ENCODE measurements at regions not wholly inside any gene's neighbourhood (a gene's known extent, or its start where the extent isn't known, plus 50 kb on each side); places are given as distances from the start of the nearest gene placed in this dataset.

DNA sequence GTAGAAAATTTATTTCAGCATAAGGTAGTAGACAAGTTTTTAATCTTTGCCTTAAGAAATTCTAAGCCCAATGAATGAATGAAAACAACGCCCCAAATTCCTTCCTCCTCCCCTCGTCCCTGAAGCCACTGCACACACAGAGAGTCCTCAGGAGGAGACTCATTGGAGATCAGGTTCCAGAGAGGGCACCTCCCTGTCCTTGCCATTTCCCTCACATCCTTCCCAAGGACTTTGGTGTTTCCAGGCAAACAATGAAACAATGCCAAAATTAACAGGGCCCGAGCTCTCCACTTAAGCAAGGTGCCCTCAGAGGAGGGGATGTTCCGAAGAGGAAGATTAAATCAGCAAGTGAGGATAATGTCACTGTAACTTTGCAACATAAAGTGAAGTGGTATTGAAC, 240.7 kb downstream of the DCDC2C start:
- Histone ChIP-seq H3K9ac (ENCODE audit: low read depth, low read length) (no peak overlapping the region), H3K9me3 (replicated peaks; ENCODE audit: low read length) (no peaks in the 10 kb centered on the region), H3K27me3 (ENCODE audit: control insufficient read depth, insufficient read depth, low read length) (no peaks in the 10 kb centered on the region), H3K4me3 (ENCODE audit: low read length) (no peak overlapping the region), H3K4me1 (ENCODE audit: control insufficient read depth, insufficient read depth, low read length) (no peaks in the 10 kb centered on the region), H3K36me3 (ENCODE audit: insufficient read depth, low read length) (no peaks in the 10 kb centered on the region), H3K4me2 (ENCODE audit: low read length) (no peak overlapping the region)

DNA sequence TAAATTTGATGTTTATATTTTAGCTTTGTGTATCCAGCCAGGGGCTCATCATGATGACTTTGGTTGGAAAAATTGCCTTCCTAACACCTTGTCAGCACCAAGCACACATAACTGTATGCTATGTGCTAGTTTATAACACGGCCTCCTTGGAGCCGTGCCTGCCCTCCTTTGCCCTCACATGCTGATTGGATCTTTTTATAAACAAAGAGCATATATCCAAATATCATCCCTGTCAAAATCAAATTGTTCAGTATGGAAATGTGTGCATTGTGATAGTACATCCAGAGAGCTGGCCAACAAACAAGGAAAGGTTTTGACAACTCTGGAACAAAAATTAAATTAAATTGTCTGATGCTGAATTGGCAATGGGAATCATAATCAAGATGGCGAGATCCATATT, 241.5 kb downstream of the DCDC2C start:
- H3K27me3 ChIP-seq (ENCODE audit: control insufficient read depth, insufficient read depth, low read length), result no peaks in the 10 kb centered on the region
- H3K36me3 ChIP-seq (ENCODE audit: insufficient read depth, low read length), result no peaks in the 10 kb centered on the region
- no peaks in the 10 kb centered on the region for H3K4me1 ChIP-seq (ENCODE audit: control insufficient read depth, insufficient read depth, low read length)
- H3K9ac ChIP-seq (ENCODE audit: low read depth, low read length), result no peak overlapping the region
- no peaks in the 10 kb centered on the region for H3K9me3 ChIP-seq (replicated peaks; ENCODE audit: low read length)
- H3K4me3 ChIP-seq (ENCODE audit: low read length), result no peak overlapping the region
- no peak overlapping the region for H3K4me2 ChIP-seq (ENCODE audit: low read length)

DNA sequence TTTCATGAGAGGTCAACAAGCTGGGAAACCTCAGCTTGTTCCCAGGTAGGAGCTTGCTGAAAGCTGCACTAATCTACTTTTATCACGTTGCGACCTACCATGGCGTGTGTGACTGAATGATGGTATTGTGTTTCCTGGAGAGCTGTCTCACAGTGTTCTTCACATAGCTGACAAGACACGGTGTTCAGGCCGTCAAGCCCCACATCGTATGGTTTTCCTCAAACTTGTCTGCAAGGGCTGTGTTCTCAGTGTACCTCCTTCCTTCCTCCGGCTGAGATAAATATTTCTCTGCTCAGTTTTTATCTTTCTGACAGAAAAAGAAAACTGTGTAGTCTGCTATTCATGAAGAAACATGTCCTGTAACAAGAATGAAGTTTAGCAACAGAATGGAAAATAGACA, 244.8 kb downstream of the DCDC2C start:
- no peak overlapping the region for H3K4me2 ChIP-seq (ENCODE audit: low read length)
- no peaks in the 10 kb centered on the region for H3K27me3 ChIP-seq (ENCODE audit: control insufficient read depth, insufficient read depth, low read length)
- no peak overlapping the region for H3K9ac ChIP-seq (ENCODE audit: low read depth, low read length)
- no peak overlapping the region for H3K4me3 ChIP-seq (ENCODE audit: low read length)
- no peaks in the 10 kb centered on the region for H3K36me3 ChIP-seq (ENCODE audit: insufficient read depth, low read length)
- no peaks in the 10 kb centered on the region for H3K4me1 ChIP-seq (ENCODE audit: control insufficient read depth, insufficient read depth, low read length)
- no peaks in the 10 kb centered on the region for H3K9me3 ChIP-seq (replicated peaks; ENCODE audit: low read length)

DNA sequence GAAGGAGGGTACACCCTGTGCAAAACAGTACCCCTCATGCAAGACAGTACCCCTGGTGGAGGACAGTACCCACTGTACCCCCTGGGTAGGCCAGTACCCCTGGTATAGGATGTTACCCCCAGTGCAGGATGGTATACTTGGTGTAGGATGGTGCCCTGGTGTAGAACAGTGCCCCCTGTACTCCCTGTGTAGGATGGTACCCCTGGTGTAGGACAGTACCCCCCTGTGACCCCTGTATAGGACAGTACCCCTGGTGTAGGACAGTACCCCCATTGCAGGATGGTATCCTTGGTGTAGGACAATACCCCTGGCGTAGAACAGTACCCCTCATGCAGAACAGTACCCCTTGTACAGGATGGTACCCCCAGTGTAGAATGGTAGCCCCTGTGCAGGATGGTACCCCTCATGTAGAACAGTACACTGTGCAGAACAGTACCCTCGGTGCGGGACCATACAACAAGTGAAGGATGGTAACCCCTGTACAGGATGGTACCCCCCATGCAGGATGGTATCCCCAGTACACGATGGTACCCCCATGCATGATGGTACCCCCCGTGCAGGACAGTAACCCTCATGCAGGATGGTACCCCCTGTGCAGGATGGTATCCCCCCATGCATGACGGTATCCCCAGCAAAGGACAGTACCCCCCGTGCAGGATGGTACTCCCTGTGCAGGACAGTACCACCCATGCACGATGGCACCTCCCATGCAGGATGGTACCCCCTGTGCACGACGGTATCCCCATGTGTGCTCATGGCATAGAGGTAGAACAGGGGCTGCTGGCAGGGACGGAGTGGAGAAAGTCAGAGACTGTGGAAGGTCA, 248.0 kb downstream of the DCDC2C start:
- no peak overlapping the region for H3K9ac ChIP-seq (ENCODE audit: low read depth, low read length)
- H3K36me3 ChIP-seq (ENCODE audit: insufficient read depth, low read length), result no peaks in the 10 kb centered on the region
- no peaks in the 10 kb centered on the region for H3K4me1 ChIP-seq (ENCODE audit: control insufficient read depth, insufficient read depth, low read length)
- H3K4me3 ChIP-seq (ENCODE audit: low read length), result no peak overlapping the region
- no peak overlapping the region for H3K4me2 ChIP-seq (ENCODE audit: low read length)
- no peaks in the 10 kb centered on the region for H3K27me3 ChIP-seq (ENCODE audit: control insufficient read depth, insufficient read depth, low read length)
- no peaks in the 10 kb centered on the region for H3K9me3 ChIP-seq (replicated peaks; ENCODE audit: low read length)

DNA sequence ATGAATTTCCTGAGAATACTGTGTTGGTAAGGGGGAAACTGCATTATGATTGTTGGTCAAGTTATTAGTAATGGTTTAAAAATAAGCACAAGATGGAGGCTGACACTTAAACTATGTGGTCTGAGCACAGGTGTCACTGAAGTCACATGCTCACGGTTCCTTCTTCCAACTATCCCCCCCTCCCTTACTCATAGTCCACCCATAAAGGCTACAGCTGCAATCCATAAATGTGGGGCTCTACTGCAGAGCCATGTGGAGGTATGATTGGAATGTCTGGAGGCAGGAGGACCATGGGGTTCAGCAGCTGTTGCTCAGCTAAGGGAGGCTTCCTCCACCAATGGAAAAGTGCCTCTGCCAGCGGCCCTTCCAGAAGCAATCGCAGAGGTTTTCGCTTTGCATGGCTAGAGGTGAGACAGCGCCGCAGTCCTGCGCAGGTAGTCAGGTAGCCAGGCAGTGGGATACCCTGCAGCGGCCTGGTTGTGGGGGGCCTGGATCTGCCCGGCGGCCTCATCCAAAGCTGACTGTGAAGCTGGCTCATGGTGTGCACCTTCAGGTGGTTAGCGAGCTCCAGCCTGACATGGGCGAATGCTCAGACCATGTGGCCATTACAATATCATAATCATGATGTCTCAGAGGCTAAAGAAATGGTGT, 249.6 kb downstream of the DCDC2C start:
- Histone ChIP-seq H3K9ac (ENCODE audit: low read depth, low read length) (no peak overlapping the region), H3K4me2 (ENCODE audit: low read length) (no peak overlapping the region), H3K4me3 (ENCODE audit: low read length) (no peak overlapping the region), H3K27me3 (ENCODE audit: control insufficient read depth, insufficient read depth, low read length) (no peaks in the 10 kb centered on the region), H3K4me1 (ENCODE audit: control insufficient read depth, insufficient read depth, low read length) (no peaks in the 10 kb centered on the region), H3K36me3 (ENCODE audit: insufficient read depth, low read length) (no peaks in the 10 kb centered on the region), H3K9me3 (replicated peaks; ENCODE audit: low read length) (no peaks in the 10 kb centered on the region)

DNA sequence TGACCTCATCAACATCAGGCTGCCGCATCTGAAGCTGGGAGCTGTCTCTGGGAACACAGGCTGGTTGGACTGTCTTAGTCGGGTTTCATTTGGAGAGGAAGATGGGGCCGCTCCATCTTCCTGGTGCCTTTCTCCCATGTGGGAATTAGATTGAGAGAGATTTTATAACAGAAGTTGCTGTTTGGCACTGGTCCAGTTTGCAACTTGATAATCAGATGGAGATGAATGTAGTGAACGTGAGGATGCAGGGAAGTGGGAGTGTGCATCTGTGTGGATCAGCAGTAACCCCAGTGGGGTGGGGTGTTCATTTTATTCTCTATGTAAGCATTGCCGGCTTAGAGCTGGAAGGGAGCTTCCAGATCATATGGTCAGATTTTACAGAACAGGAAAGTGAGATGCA, 250.9 kb downstream of the DCDC2C start:
- Histone ChIP-seq H3K27me3 (ENCODE audit: control insufficient read depth, insufficient read depth, low read length) (no peaks in the 10 kb centered on the region), H3K4me2 (ENCODE audit: low read length) (no peak overlapping the region)

GRCh38 chr2:3956406-3956805, 253.0 kb downstream of the DCDC2C start:
- H3K9ac ChIP-seq (ENCODE audit: low read depth, low read length), result no peak overlapping the region
- no peaks in the 10 kb centered on the region for H3K4me1 ChIP-seq (ENCODE audit: control insufficient read depth, insufficient read depth, low read length)
- no peaks in the 10 kb centered on the region for H3K27me3 ChIP-seq (ENCODE audit: control insufficient read depth, insufficient read depth, low read length)
- H3K4me2 ChIP-seq (ENCODE audit: low read length), result no peak overlapping the region
- H3K9me3 ChIP-seq (replicated peaks; ENCODE audit: low read length), result no peaks in the 10 kb centered on the region
- H3K36me3 ChIP-seq (ENCODE audit: insufficient read depth, low read length), result no peaks in the 10 kb centered on the region
- H3K4me3 ChIP-seq (ENCODE audit: low read length), result no peak overlapping the region

More for the DNA sequence above, 250.9 kb downstream of the DCDC2C start:
- no peaks in the 10 kb centered on the region for H3K36me3 ChIP-seq (ENCODE audit: insufficient read depth, low read length)
- no peaks in the 10 kb centered on the region for H3K4me1 ChIP-seq (ENCODE audit: control insufficient read depth, insufficient read depth, low read length)
- no peak overlapping the region for H3K4me3 ChIP-seq (ENCODE audit: low read length)
- H3K9me3 ChIP-seq (replicated peaks; ENCODE audit: low read length), result no peaks in the 10 kb centered on the region
- no peak overlapping the region for H3K9ac ChIP-seq (ENCODE audit: low read depth, low read length)

- Histone ChIP-seq H3K9me3 (replicated peaks; ENCODE audit: low read length) (no peaks in the 10 kb centered on the region), H3K9ac (ENCODE audit: low read depth, low read length) (no peak overlapping the region), H3K4me1 (ENCODE audit: control insufficient read depth, insufficient read depth, low read length) (no peaks in the 10 kb centered on the region), H3K4me3 (ENCODE audit: low read length) (no peak overlapping the region), H3K4me2 (ENCODE audit: low read length) (no peak overlapping the region), H3K36me3 (ENCODE audit: insufficient read depth, low read length) (no peaks in the 10 kb centered on the region), H3K27me3 (ENCODE audit: control insufficient read depth, insufficient read depth, low read length) (no peaks in the 10 kb centered on the region)
Measured at GRCh38 chr2:3956892-3957291, 253.5 kb downstream of the DCDC2C start.

DNA sequence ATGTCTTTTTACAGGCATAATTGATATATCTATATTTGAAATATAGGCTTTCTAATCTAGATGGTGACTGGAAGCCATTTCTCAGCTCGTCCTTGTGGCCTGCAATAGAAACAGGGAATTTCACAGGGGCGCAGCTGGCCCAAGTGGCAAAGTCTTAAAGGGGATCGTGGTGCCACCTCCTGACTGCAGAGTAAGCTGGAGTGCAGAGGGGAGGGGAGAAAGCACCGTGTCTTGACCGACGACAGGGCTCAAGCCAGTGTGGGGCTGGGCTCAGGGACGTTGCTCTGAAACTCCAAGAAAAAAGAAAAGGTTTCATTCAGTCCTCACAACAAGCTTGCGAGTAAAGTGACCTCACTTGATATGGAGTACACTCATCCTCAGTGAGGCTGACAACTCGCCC, 255.1 kb downstream of the DCDC2C start:
- Histone ChIP-seq H3K9ac (ENCODE audit: low read depth, low read length) (no peak overlapping the region), H3K36me3 (ENCODE audit: insufficient read depth, low read length) (no peaks in the 10 kb centered on the region), H3K4me2 (ENCODE audit: low read length) (no peak overlapping the region), H3K4me1 (ENCODE audit: control insufficient read depth, insufficient read depth, low read length) (no peaks in the 10 kb centered on the region), H3K4me3 (ENCODE audit: low read length) (no peak overlapping the region), H3K27me3 (ENCODE audit: control insufficient read depth, insufficient read depth, low read length) (no peaks in the 10 kb centered on the region), H3K9me3 (replicated peaks; ENCODE audit: low read length) (no peaks in the 10 kb centered on the region)

DNA sequence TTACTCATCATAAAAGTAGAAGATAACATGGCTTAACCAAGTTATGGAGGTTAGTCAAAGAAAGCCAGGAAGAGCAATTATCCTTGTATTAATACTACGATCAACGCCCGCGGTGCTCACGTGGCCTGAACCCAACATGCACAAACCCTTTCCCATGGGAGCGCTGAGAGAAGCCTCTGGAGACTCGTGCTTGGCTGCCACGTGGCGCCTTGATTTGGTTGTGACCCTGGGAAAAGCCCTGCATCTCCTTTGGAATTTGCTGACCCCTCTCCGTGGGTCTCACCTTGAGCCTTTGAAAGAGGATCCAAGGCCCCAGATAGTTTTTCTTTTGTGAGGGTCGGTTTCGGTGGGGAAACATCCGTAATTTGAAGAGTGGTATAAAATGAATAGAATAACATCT, 255.6 kb downstream of the DCDC2C start:
- Histone ChIP-seq H3K9me3 (replicated peaks; ENCODE audit: low read length) (no peaks in the 10 kb centered on the region), H3K4me1 (ENCODE audit: control insufficient read depth, insufficient read depth, low read length) (no peaks in the 10 kb centered on the region), H3K9ac (ENCODE audit: low read depth, low read length) (no peak overlapping the region), H3K4me2 (ENCODE audit: low read length) (no peak overlapping the region), H3K36me3 (ENCODE audit: insufficient read depth, low read length) (no peaks in the 10 kb centered on the region), H3K27me3 (ENCODE audit: control insufficient read depth, insufficient read depth, low read length) (no peaks in the 10 kb centered on the region), H3K4me3 (ENCODE audit: low read length) (no peak overlapping the region)

GRCh38 chr2:3959372-3959771, 256.0 kb downstream of the DCDC2C start:
- Histone ChIP-seq H3K4me1 (ENCODE audit: control insufficient read depth, insufficient read depth, low read length) (no peaks in the 10 kb centered on the region), H3K4me3 (ENCODE audit: low read length) (no peak overlapping the region), H3K36me3 (ENCODE audit: insufficient read depth, low read length) (no peaks in the 10 kb centered on the region), H3K27me3 (ENCODE audit: control insufficient read depth, insufficient read depth, low read length) (no peaks in the 10 kb centered on the region), H3K9me3 (replicated peaks; ENCODE audit: low read length) (no peaks in the 10 kb centered on the region), H3K9ac (ENCODE audit: low read depth, low read length) (no peak overlapping the region), H3K4me2 (ENCODE audit: low read length) (no peak overlapping the region)

- H3K4me2 ChIP-seq (ENCODE audit: low read length), result no peak overlapping the region
- no peaks in the 10 kb centered on the region for H3K27me3 ChIP-seq (ENCODE audit: control insufficient read depth, insufficient read depth, low read length)
- no peak overlapping the region for H3K9ac ChIP-seq (ENCODE audit: low read depth, low read length)
- H3K9me3 ChIP-seq (replicated peaks; ENCODE audit: low read length), result no peaks in the 10 kb centered on the region
- no peaks in the 10 kb centered on the region for H3K36me3 ChIP-seq (ENCODE audit: insufficient read depth, low read length)
- no peak overlapping the region for H3K4me3 ChIP-seq (ENCODE audit: low read length)
- H3K4me1 ChIP-seq (ENCODE audit: control insufficient read depth, insufficient read depth, low read length), result no peaks in the 10 kb centered on the region
Measured at GRCh38 chr2:3960106-3960505, 256.7 kb downstream of the DCDC2C start.

Measured in skeletal muscle satellite cell (primary cell).